SK-N-MC (cell line): ENCODE measurements at regions not wholly inside any gene's neighbourhood (a gene's known extent, or its start where the extent isn't known, plus 50 kb on each side); places are given as distances from the start of the nearest gene placed in this dataset.

Experiments
- DNase-seq: peaks from one replicate; pipeline ENCODE4 v3.0.0-alpha.2; 2011; ENCODE audit warnings: low read depth, low spot score
- H3K27ac ChIP-seq: fragments of 200-600 bp; sonication (generic); 2 replicates; pipeline ENCODE4 v1.5.1; 2016; ENCODE audit warnings: mixed run types
- H3K36me3 ChIP-seq: fragments of 200-600 bp; sonication (generic); 2 replicates; pipeline ENCODE4 v1.6.1; 2017; ENCODE audit warnings: antibody characterized with exemption, low read length, mixed read lengths; ENCODE audit not compliant: insufficient read depth
- H3K4me3 ChIP-seq: fragments of 200-600 bp; sonication (generic); 2 replicates; pipeline ENCODE4 v1.5.1; 2016
- H3K9ac ChIP-seq: fragments of 200-600 bp; sonication (generic); 2 replicates; pipeline ENCODE4 v1.8.0; 2017; ENCODE audit warnings: mixed run types, mixed read lengths; ENCODE audit not compliant: insufficient read length
- H3K9me3 ChIP-seq: fragments of 200-600 bp; sonication (generic); 2 replicates; pipeline ENCODE4 v1.6.1; 2017; ENCODE audit warnings: low read depth, mild to moderate bottlenecking, antibody characterized with exemption, low read length, moderate library complexity, mixed read lengths
- EZH2 ChIP-seq: fragments of 200-600 bp; sonication (generic); IDR thresholded peaks from one replicate; pipeline ENCODE4 v1.6.1; 2017; ENCODE audit warnings: antibody characterized with exemption
- FOXP2 ChIP-seq: optimal IDR thresholded peaks from 2 replicates; pipeline ENCODE3; 2011; ENCODE audit warnings: mild to moderate bottlenecking, moderate library complexity; ENCODE audit not compliant: insufficient read depth; ENCODE audit errors: extremely low read length, control extremely low read depth
- POLR2AphosphoS5 ChIP-seq: IDR thresholded peaks from 2 replicates; pipeline ENCODE4 v1.6.1; 2012; ENCODE audit warnings: mild to moderate bottlenecking, low read depth, low read length, borderline replicate concordance

GRCh38 chr4:54942721-54943120 is 182.7 kb downstream of the KDR start:
- Histone ChIP-seq H3K36me3 (no peaks in the 10 kb centered on the region), H3K4me3 (no peak overlapping the region), H3K27ac (no peak overlapping the region), H3K9ac (no peak overlapping the region), H3K9me3 (no peaks in the 10 kb centered on the region)
- DNase-seq: no peak
- TF ChIP-seq FOXP2: no peak
- TF ChIP-seq EZH2: no peak
- no peak for TF ChIP-seq POLR2AphosphoS5

GRCh38 chr4:54941994-54942552 is 183.3 kb downstream of the KDR start:
- no peak overlapping the region for H3K9ac ChIP-seq
- no peak overlapping the region for H3K27ac ChIP-seq
- no peaks in the 10 kb centered on the region for H3K9me3 ChIP-seq
- TF ChIP-seq EZH2: no peak
- no peaks in the 10 kb centered on the region for H3K36me3 ChIP-seq
- no peak overlapping the region for H3K4me3 ChIP-seq
- DNase-seq: no peak

- H3K4me3 ChIP-seq: no peak overlapping the region
- H3K27ac ChIP-seq: no peak overlapping the region
- TF ChIP-seq POLR2AphosphoS5 (peak; percentile 57; the same call in 1 of the 2 replicates), EZH2 (no peak)
- H3K36me3 ChIP-seq: no peaks in the 10 kb centered on the region
- DNase-seq: no peak
- no peaks in the 10 kb centered on the region for H3K9me3 ChIP-seq
- H3K9ac ChIP-seq: no peak overlapping the region
Observed at GRCh38 chr4:54940996-54941865, 184.2 kb downstream of the KDR start.

GRCh38 chr4:54937501-54937900 is 187.9 kb downstream of the KDR start:
- Histone ChIP-seq H3K36me3 (no peaks in the 10 kb centered on the region), H3K9me3 (no peaks in the 10 kb centered on the region), H3K27ac (no peak overlapping the region), H3K9ac (no peak overlapping the region), H3K4me3 (no peak overlapping the region)
- TF ChIP-seq POLR2AphosphoS5 (no peak), EZH2 (no peak)
- DNase-seq: no peak

- Histone ChIP-seq H3K4me3 (no peak overlapping the region), H3K9me3 (no peaks in the 10 kb centered on the region), H3K27ac (no peak overlapping the region), H3K9ac (no peak overlapping the region), H3K36me3 (no peaks in the 10 kb centered on the region)
- DNase-seq: no peak
- TF ChIP-seq EZH2 (no peak), FOXP2 (no peak), POLR2AphosphoS5 (no peak)
Observed at GRCh38 chr4:54933579-54933978, 191.8 kb downstream of the KDR start.

- DNase-seq: no peak
- Histone ChIP-seq H3K9me3 (no peaks in the 10 kb centered on the region), H3K36me3 (no peaks in the 10 kb centered on the region), H3K27ac (no peak overlapping the region), H3K9ac (no peak overlapping the region), H3K4me3 (no peak overlapping the region)
- no peak for TF ChIP-seq POLR2AphosphoS5
- TF ChIP-seq FOXP2: no peak
- no peak for TF ChIP-seq EZH2
Observed at GRCh38 chr4:54930226-54930625, 195.2 kb downstream of the KDR start.

GRCh38 chr4:54929459-54929858 is 195.9 kb downstream of the KDR start:
- DNase-seq: no peak
- Histone ChIP-seq H3K36me3 (no peaks in the 10 kb centered on the region), H3K4me3 (no peak overlapping the region)

GRCh38 chr4:54924891-54925290 is 200.5 kb downstream of the KDR start:
- no peaks in the 10 kb centered on the region for H3K36me3 ChIP-seq
- no peaks in the 10 kb centered on the region; the same call in 1 of the 2 replicates for H3K9me3 ChIP-seq
- no peak overlapping the region for H3K27ac ChIP-seq
- DNase-seq: no peak
- no peak for TF ChIP-seq POLR2AphosphoS5
- no peak for TF ChIP-seq FOXP2
- TF ChIP-seq EZH2: no peak
- H3K4me3 ChIP-seq: no peak overlapping the region
- H3K9ac ChIP-seq: no peak overlapping the region

More at GRCh38 chr4:54929459-54929858, 195.9 kb downstream of the KDR start:
- no peak for TF ChIP-seq EZH2
- no peak for TF ChIP-seq FOXP2
- TF ChIP-seq POLR2AphosphoS5: no peak
- Histone ChIP-seq H3K9me3 (no peaks in the 10 kb centered on the region; the same call in 1 of the 2 replicates), H3K9ac (no peak overlapping the region), H3K27ac (no peak overlapping the region)

GRCh38 chr4:54915276-54915675 is 210.1 kb downstream of the KDR start:
- H3K27ac ChIP-seq: no peak overlapping the region
- H3K4me3 ChIP-seq: no peak overlapping the region
- H3K9ac ChIP-seq: no peak overlapping the region
- DNase-seq: no peak
- H3K9me3 ChIP-seq: no peaks in the 10 kb centered on the region
- TF ChIP-seq POLR2AphosphoS5: no peak
- no peak for TF ChIP-seq EZH2
- no peaks in the 10 kb centered on the region for H3K36me3 ChIP-seq
